ENCODE measurements at regions not wholly inside any gene's neighbourhood (a gene's known extent, or its start where the extent isn't known, plus 50 kb on each side); places are given as distances from the start of the nearest gene placed in this dataset.

- Mint-ChIP-seq H3K27me3 (ENCODE audit: insufficient read depth, low read depth) (no peaks in the 10 kb centered on the region), H3K9me3 (no peaks in the 10 kb centered on the region), H3K27ac (no peak overlapping the region), H3K4me1 (no peaks in the 10 kb centered on the region), H3K36me3 (no peaks in the 10 kb centered on the region), H3K4me3 (no peak overlapping the region)
- Histone ChIP-seq H3K36me3 (no peaks in the 10 kb centered on the region), H3K27me3 (no peaks in the 10 kb centered on the region), H3K9me3 (ENCODE audit: low read depth) (no peaks in the 10 kb centered on the region), H3K9ac (no peak overlapping the region), H3K27ac (no peak overlapping the region), H4K20me1 (ENCODE audit: low read depth) (no peaks in the 10 kb centered on the region), H3F3A (ENCODE audit: low read depth) (no peaks in the 10 kb centered on the region), H2AFZ (replicated peaks) (no peak overlapping the region), H3K4me1 (no peaks in the 10 kb centered on the region), H3K79me2 (ENCODE audit: low read depth) (no peaks in the 10 kb centered on the region), H3K4me3 (no peak overlapping the region), H3K4me2 (no peak overlapping the region)
- TF ChIP-seq EZH2 (IDR thresholded peaks at IDR 0.05) = no peak
- no peak for TF ChIP-seq EZH2phosphoT487 (IDR thresholded peaks at IDR 0.05)
- no peak for TF ChIP-seq CTCF (IDR thresholded peaks at IDR 0.05)
- DNase-seq (ENCODE audit: low spot score) = no peak
Observed at GRCh38 chr1:103854279-103854678, 104.6 kb downstream of the AMY1C start.

- Histone ChIP-seq H3K4me2 (no peak overlapping the region), H3K4me3 (no peak overlapping the region), H3K27ac (no peak overlapping the region), H3K9me3 (ENCODE audit: low read depth) (peaks cover 2% of the 10 kb centered on the region), H3K79me2 (ENCODE audit: low read depth) (no peaks in the 10 kb centered on the region), H3F3A (ENCODE audit: low read depth) (no peaks in the 10 kb centered on the region), H3K9ac (no peak overlapping the region), H3K27me3 (no peaks in the 10 kb centered on the region), H3K4me1 (no peaks in the 10 kb centered on the region), H4K20me1 (ENCODE audit: low read depth) (no peaks in the 10 kb centered on the region), H3K36me3 (no peaks in the 10 kb centered on the region), H2AFZ (replicated peaks) (no peak overlapping the region)
- H3K27me3 Mint-ChIP-seq (ENCODE audit: insufficient read depth, low read depth) = no peaks in the 10 kb centered on the region
- no peak overlapping the region for H3K27ac Mint-ChIP-seq
- H3K4me3 Mint-ChIP-seq = no peak overlapping the region
- no peaks in the 10 kb centered on the region for H3K4me1 Mint-ChIP-seq
- TF ChIP-seq CTCF (IDR thresholded peaks at IDR 0.05) (no peak), EZH2phosphoT487 (IDR thresholded peaks at IDR 0.05) (no peak), EZH2 (IDR thresholded peaks at IDR 0.05) (no peak)
- no peaks in the 10 kb centered on the region for H3K9me3 Mint-ChIP-seq
- no peak for DNase-seq (ENCODE audit: low spot score)
- H3K36me3 Mint-ChIP-seq = no peaks in the 10 kb centered on the region
Observed at GRCh38 chr1:103859721-103860120, 110.0 kb downstream of the AMY1C start.

- Mint-ChIP-seq H3K27me3 (ENCODE audit: insufficient read depth, low read depth) (peaks cover 2% of the 10 kb centered on the region), H3K9me3 (no peaks in the 10 kb centered on the region), H3K4me1 (no peaks in the 10 kb centered on the region), H3K36me3 (no peaks in the 10 kb centered on the region), H3K4me3 (no peak overlapping the region), H3K27ac (no peak overlapping the region)
- H3K4me2 ChIP-seq = no peak overlapping the region
- no peak overlapping the region for H3K27ac ChIP-seq
- H3K79me2 ChIP-seq (ENCODE audit: low read depth) = no peaks in the 10 kb centered on the region
- H3K36me3 ChIP-seq = no peaks in the 10 kb centered on the region
- H2AFZ ChIP-seq (replicated peaks) = no peak overlapping the region
- no peaks in the 10 kb centered on the region for H3K27me3 ChIP-seq
- H4K20me1 ChIP-seq (ENCODE audit: low read depth) = no peaks in the 10 kb centered on the region
- H3K4me1 ChIP-seq = no peaks in the 10 kb centered on the region
- TF ChIP-seq EZH2 (IDR thresholded peaks at IDR 0.05) (no peak), CTCF (IDR thresholded peaks at IDR 0.05) (no peak), EZH2phosphoT487 (IDR thresholded peaks at IDR 0.05) (no peak)
- H3K4me3 ChIP-seq = no peak overlapping the region
- H3K9me3 ChIP-seq (ENCODE audit: low read depth) = no peaks in the 10 kb centered on the region
- H3F3A ChIP-seq (ENCODE audit: low read depth) = no peaks in the 10 kb centered on the region
- no peak overlapping the region for H3K9ac ChIP-seq
- no peak for DNase-seq (ENCODE audit: low spot score)
Observed at GRCh38 chr1:103898576-103899345, 149.1 kb downstream of the AMY1C start.
